Endodermal cell (in vitro differentiated cells): ENCODE measurements at regions not wholly inside any gene's neighbourhood (a gene's known extent, or its start where the extent isn't known, plus 50 kb on each side); places are given as distances from the start of the nearest gene placed in this dataset.

Source experiments
- DNase-seq: peaks from one replicate; pipeline ENCODE4 v3.0.0-alpha.2; 2017
- H3K27ac ChIP-seq: 2 replicates; pipeline ENCODE4 v1.5.1; 2013; ENCODE audit warnings: mild to moderate bottlenecking, low read depth, low read length, moderate library complexity
- H3K27me3 ChIP-seq: 2 replicates; pipeline ENCODE4 v1.6.1; 2013; ENCODE audit warnings: mild to moderate bottlenecking, low read length, moderate library complexity; ENCODE audit not compliant: insufficient read depth, control insufficient read depth, poor library complexity, severe bottlenecking
- H3K36me3 ChIP-seq: 2 replicates; pipeline ENCODE4 v1.7.0; 2013; ENCODE audit warnings: mild to moderate bottlenecking, low read length, moderate library complexity; ENCODE audit not compliant: control insufficient read depth, insufficient read depth
- H3K4me1 ChIP-seq: one replicate; pipeline ENCODE4 v1.7.0; 2013; ENCODE audit warnings: low read length; ENCODE audit not compliant: control insufficient read depth, insufficient read depth
- H3K4me3 ChIP-seq: 2 replicates; pipeline ENCODE4 v1.5.1; 2013; ENCODE audit warnings: mild to moderate bottlenecking, low read length, moderate library complexity
- H3K9ac ChIP-seq: 2 replicates; pipeline ENCODE4 v1.6.1; 2013; ENCODE audit warnings: mild to moderate bottlenecking, low read length, moderate library complexity; ENCODE audit not compliant: poor library complexity, severe bottlenecking; ENCODE audit errors: extremely low read depth
- H3K9me3 ChIP-seq: 2 replicates; pipeline ENCODE4 v1.6.1; 2013; ENCODE audit warnings: mild to moderate bottlenecking, low read length, moderate library complexity; ENCODE audit not compliant: control insufficient read depth
- H3K27ac Mint-ChIP-seq: 2 replicates; pipeline ENCODE4 v1.8.0; 2020; ENCODE audit warnings: mixed read lengths
- H3K27me3 Mint-ChIP-seq: 2 replicates; pipeline ENCODE4 v1.8.0; 2021; ENCODE audit warnings: mild to moderate bottlenecking, mixed read lengths; ENCODE audit not compliant: insufficient read depth
- H3K36me3 Mint-ChIP-seq: 2 replicates; pipeline ENCODE4 v1.8.0; 2020; ENCODE audit warnings: low read depth, mixed read lengths
- H3K4me1 Mint-ChIP-seq: 2 replicates; pipeline ENCODE4 v1.8.0; 2020; ENCODE audit warnings: mixed read lengths
- H3K4me3 Mint-ChIP-seq: 2 replicates; pipeline ENCODE4 v1.8.0; 2020; ENCODE audit warnings: mild to moderate bottlenecking, moderate library complexity, mixed read lengths
- H3K9me3 Mint-ChIP-seq: 2 replicates; pipeline ENCODE4 v1.8.0; 2020; ENCODE audit warnings: mild to moderate bottlenecking, mixed read lengths
- CTCF ChIP-seq: fragments of 200-600 bp; sonication (generic); conservative IDR thresholded peaks from 2 replicates; pipeline ENCODE4 v1.5.0; 2021; ENCODE audit warnings: antibody characterized with exemption, mild to moderate bottlenecking
- WGBS, 2 experiments: methylation state at CpG; one replicate each; pipeline versions ENCODE4 v1.1.5 to v1.1.7; 2013; ENCODE audit warnings: missing lambda C conversion rate in 2 of 2, mixed read lengths in 1 of 2; ENCODE audit not compliant: insufficient coverage in 1 of 2, insufficient read length in 1 of 2; 5-methylcytosine and 5-hydroxymethylcytosine counted together

DNA sequence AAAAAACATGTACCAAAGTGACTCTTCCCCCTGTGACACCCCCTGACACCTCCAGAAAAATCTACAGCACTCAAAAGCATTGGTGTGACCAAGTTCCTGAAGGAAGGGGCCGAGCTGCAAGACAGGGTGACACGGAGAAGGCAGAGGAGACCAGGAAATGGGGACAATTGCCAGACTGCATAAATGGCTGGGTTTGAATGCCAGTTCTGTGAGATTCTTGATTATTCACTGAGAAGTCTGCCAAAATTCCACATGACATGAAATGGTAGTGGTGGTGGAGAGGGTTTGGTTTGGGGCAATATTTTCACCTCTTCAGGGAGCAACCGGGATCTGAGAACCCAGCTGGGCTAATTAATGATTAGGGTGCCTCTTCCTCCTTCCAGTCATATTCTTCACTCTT, 178.5 kb downstream of the ARL4C start:
- Histone ChIP-seq H3K4me3 (no peak overlapping the region), H3K9me3 (no peaks in the 10 kb centered on the region), H3K36me3 (no peaks in the 10 kb centered on the region), H3K27ac (no peak overlapping the region), H3K4me1 (no peaks in the 10 kb centered on the region), H3K27me3 (no peaks in the 10 kb centered on the region), H3K9ac (no peak overlapping the region)
- no peaks in the 10 kb centered on the region for H3K9me3 Mint-ChIP-seq
- no peaks in the 10 kb centered on the region for H3K36me3 Mint-ChIP-seq
- no peak overlapping the region for H3K4me3 Mint-ChIP-seq
- no peaks in the 10 kb centered on the region for H3K27me3 Mint-ChIP-seq
- no peaks in the 10 kb centered on the region for H3K4me1 Mint-ChIP-seq
- TF ChIP-seq CTCF = no peak
- WGBS, 2 experiments = 89 to 100% methylated on average over 1 to 3 of the region's 3 CpGs
- DNase-seq = no peak
- no peak overlapping the region for H3K27ac Mint-ChIP-seq

DNA sequence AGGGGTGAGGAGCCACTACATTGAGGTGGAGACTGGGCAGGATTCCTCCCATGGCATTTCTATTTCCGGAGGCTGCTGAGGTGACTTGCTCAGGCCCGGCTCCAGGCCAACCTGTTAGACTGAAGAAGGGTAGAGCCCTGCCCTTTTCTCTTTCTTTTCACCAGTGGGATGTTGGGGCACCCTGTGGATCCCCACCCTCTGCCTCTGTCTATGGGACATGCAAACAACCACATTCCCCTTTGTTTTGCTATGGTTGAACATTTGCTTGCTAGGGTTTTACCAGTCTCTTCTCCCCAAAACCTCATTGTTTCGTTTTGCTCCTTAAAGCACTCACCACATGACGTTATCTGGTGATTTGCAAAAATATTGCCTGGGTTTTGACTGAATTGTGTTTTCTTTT, 183.3 kb downstream of the ARL4C start:
- H3K4me1 Mint-ChIP-seq = no peaks in the 10 kb centered on the region
- H3K27me3 Mint-ChIP-seq = no peaks in the 10 kb centered on the region

GRCh38 chr2:234310166-234310565, 186.7 kb downstream of the ARL4C start:
- H3K27ac ChIP-seq = no peak overlapping the region
- WGBS, 2 experiments = 78 to 88% methylated on average over 2 to 5 of the region's 5 CpGs
- no peak overlapping the region for H3K9ac ChIP-seq
- Mint-ChIP-seq H3K9me3 (peaks cover 4% of the 10 kb centered on the region), H3K4me3 (no peak overlapping the region), H3K4me1 (peaks cover 10% of the 10 kb centered on the region), H3K27me3 (no peaks in the 10 kb centered on the region), H3K27ac (no peak overlapping the region), H3K36me3 (no peaks in the 10 kb centered on the region)
- no peak for DNase-seq
- H3K4me3 ChIP-seq = no peak overlapping the region
- peaks cover 6% of the 10 kb centered on the region for H3K9me3 ChIP-seq
- H3K36me3 ChIP-seq = no peaks in the 10 kb centered on the region
- no peaks in the 10 kb centered on the region for H3K27me3 ChIP-seq
- no peak for TF ChIP-seq CTCF
- H3K4me1 ChIP-seq = peaks cover 3% of the 10 kb centered on the region

More for the DNA sequence above, 183.3 kb downstream of the ARL4C start:
- H3K9ac ChIP-seq = no peak overlapping the region
- H3K27ac ChIP-seq = no peak overlapping the region
- Mint-ChIP-seq H3K27ac (no peak overlapping the region), H3K4me3 (no peak overlapping the region), H3K36me3 (no peaks in the 10 kb centered on the region), H3K9me3 (no peaks in the 10 kb centered on the region)
- no peak for TF ChIP-seq CTCF
- no peaks in the 10 kb centered on the region for H3K27me3 ChIP-seq
- DNase-seq = no peak
- H3K36me3 ChIP-seq = no peaks in the 10 kb centered on the region
- H3K9me3 ChIP-seq = no peaks in the 10 kb centered on the region
- WGBS, 2 experiments = 94 to 100% methylated on average over 2 to 4 of the region's 4 CpGs
- no peaks in the 10 kb centered on the region for H3K4me1 ChIP-seq
- no peak overlapping the region for H3K4me3 ChIP-seq
